OCI-LY7 (cell line): ENCODE measurements at regions not wholly inside any gene's neighbourhood (a gene's known extent, or its start where the extent isn't known, plus 50 kb on each side); places are given as distances from the start of the nearest gene placed in this dataset.
A peak's percentile ranks its signal among the peaks of the same experiment; 100 is the strongest.

ENCODE experiments used
- BruUV-seq: library from RNA; stranded (reverse); fragments of 400-500 nt; replicated peaks from 2 replicates; lab custom pipeline; 2021; lab: Mats Ljungman, UMichigan
- CTCF ChIA-PET: fragments of 300-600 bp; sonication (Branson Sonifier 250); formaldehyde crosslinking; loops from one replicate; lab custom pipeline; 2022; ENCODE audit warnings: antibody characterized with exemption; ENCODE audit not compliant: unreplicated experiment; lab: Charles Lee
- POLR2A ChIA-PET: fragments of 300-600 bp; sonication (Branson Sonifier 250); formaldehyde crosslinking; loops from one replicate; lab custom pipeline; 2022; ENCODE audit warnings: antibody characterized with exemption; lab: Charles Lee
- DNase-seq: peaks from one replicate; pipeline ENCODE4 v3.0.0-alpha.2; 2015; ENCODE audit warnings: low spot score
- H2AFZ ChIP-seq: fragments of 200-600 bp; sonication (generic), shearing (Covaris generic); 2 replicates; pipeline ENCODE4 v1.6.1; 2014; ENCODE audit warnings: mild to moderate bottlenecking, antibody characterized with exemption, low read length, moderate library complexity
- H3K27ac ChIP-seq: fragments of 200-600 bp; sonication (generic); 2 replicates; pipeline ENCODE4 v1.5.1; 2014; ENCODE audit warnings: mixed run types, low read depth, mild to moderate bottlenecking, moderate library complexity, low read length, inconsistent platforms; ENCODE audit not compliant: poor library complexity, severe bottlenecking
- H3K36me3 ChIP-seq: fragments of 200-600 bp; sonication (generic); 2 replicates; pipeline ENCODE4 v1.6.1; 2014; ENCODE audit warnings: mild to moderate bottlenecking, antibody characterized with exemption, low read length, moderate library complexity, mixed read lengths; ENCODE audit not compliant: insufficient read depth
- H3K4me1 ChIP-seq: fragments of 200-600 bp; sonication (generic); 2 replicates; pipeline ENCODE4 v1.5.1; 2014; ENCODE audit warnings: mild to moderate bottlenecking, low read length; ENCODE audit not compliant: insufficient read depth, poor library complexity, severe bottlenecking
- H3K4me2 ChIP-seq: fragments of 200-600 bp; sonication (generic); 2 replicates; pipeline ENCODE4 v1.6.1; 2014; ENCODE audit warnings: mild to moderate bottlenecking, low read length
- H3K4me3 ChIP-seq: fragments of 200-600 bp; sonication (generic); 2 replicates; pipeline ENCODE4 v1.5.1; 2014; ENCODE audit warnings: mild to moderate bottlenecking, low read depth, low read length; ENCODE audit not compliant: poor library complexity, severe bottlenecking
- H3K79me2 ChIP-seq: fragments of 200-600 bp; sonication (generic); 2 replicates; pipeline ENCODE4 v1.6.1; 2016; ENCODE audit warnings: low read depth, mild to moderate bottlenecking, low read length, moderate library complexity, mixed read lengths; ENCODE audit not compliant: insufficient read depth
- H3K9me2 ChIP-seq: fragments of 200-600 bp; sonication (generic); 2 replicates; pipeline ENCODE4 v1.6.1; 2016; ENCODE audit warnings: mild to moderate bottlenecking, low read length, mixed read lengths; ENCODE audit not compliant: insufficient read depth
- H3K9me3 ChIP-seq: fragments of 200-600 bp; sonication (generic); 2 replicates; pipeline ENCODE4 v1.6.1; 2014; ENCODE audit warnings: mild to moderate bottlenecking, mixed run types, low read length, mixed read lengths
- H4K20me1 ChIP-seq: fragments of 200-600 bp; sonication (generic); 2 replicates; pipeline ENCODE4 v1.6.1; 2014; ENCODE audit warnings: mild to moderate bottlenecking, antibody characterized with exemption, low read length, moderate library complexity, mixed read lengths; ENCODE audit not compliant: insufficient read depth
- EZH2phosphoT487 ChIP-seq: fragments of 200-600 bp; sonication (generic); IDR thresholded peaks from 2 replicates; pipeline ENCODE4 v1.6.1; 2018; ENCODE audit warnings: low read depth, borderline replicate concordance, mild to moderate bottlenecking, mixed run types, antibody characterized with exemption, low read length, moderate library complexity, mixed read lengths
- intact Hi-C: fragments of 100-400 bp; cut with micrococcal nuclease; formaldehyde crosslinking; loops from one replicate; pipeline ENCODE4 v1.10.0; 2022; ENCODE audit not compliant: unreplicated experiment
- TF ChIP-seq, protein P1 (sequence below): fragments of 200-600 bp; sonication (generic); conservative IDR thresholded peaks from 2 replicates; pipeline ENCODE4 v1.5.1; 2014; ENCODE audit warnings: mild to moderate bottlenecking, antibody characterized with exemption, low read length, moderate library complexity, mixed read lengths

DNA sequence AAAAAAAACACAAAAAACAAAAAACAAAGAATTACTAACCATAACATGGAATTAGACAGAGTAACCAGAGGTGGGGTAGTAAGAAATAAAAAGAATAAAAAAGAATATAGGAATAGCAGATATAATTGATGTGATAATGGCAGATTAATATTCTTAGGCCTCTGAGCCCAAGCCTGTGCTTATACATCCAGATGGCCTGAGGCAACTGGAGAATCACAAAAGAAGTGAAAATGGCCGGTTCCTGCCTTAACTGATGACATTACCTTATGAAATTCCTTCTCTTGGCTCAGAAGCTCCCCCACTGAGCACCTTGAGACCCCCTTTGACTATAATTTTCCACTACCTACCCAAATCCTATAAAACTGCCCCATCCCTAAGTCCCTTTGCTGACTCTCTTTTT is 95.1 kb upstream of the MSH6 start:
- POLR2A ChIA-PET = interaction anchor here (0.6 to 1.4 kb wide), 5 partner anchors 9 to 26 kb away, joined by 3 to 6 read pairs (median 3); no protein-coding TSS in a partner anchor
- H4K20me1 ChIP-seq = no peaks in the 10 kb centered on the region
- peaks cover 50% of the 10 kb centered on the region for H3K4me1 ChIP-seq
- no peak overlapping the region for H3K4me3 ChIP-seq
- TF ChIP-seq, protein P1, sequence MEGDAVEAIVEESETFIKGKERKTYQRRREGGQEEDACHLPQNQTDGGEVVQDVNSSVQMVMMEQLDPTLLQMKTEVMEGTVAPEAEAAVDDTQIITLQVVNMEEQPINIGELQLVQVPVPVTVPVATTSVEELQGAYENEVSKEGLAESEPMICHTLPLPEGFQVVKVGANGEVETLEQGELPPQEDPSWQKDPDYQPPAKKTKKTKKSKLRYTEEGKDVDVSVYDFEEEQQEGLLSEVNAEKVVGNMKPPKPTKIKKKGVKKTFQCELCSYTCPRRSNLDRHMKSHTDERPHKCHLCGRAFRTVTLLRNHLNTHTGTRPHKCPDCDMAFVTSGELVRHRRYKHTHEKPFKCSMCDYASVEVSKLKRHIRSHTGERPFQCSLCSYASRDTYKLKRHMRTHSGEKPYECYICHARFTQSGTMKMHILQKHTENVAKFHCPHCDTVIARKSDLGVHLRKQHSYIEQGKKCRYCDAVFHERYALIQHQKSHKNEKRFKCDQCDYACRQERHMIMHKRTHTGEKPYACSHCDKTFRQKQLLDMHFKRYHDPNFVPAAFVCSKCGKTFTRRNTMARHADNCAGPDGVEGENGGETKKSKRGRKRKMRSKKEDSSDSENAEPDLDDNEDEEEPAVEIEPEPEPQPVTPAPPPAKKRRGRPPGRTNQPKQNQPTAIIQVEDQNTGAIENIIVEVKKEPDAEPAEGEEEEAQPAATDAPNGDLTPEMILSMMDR = no peak
- TF ChIP-seq EZH2phosphoT487 = no peak
- no peaks in the 10 kb centered on the region for H3K9me2 ChIP-seq
- peak overlapping the region; percentile 97 for H3K27ac ChIP-seq
- peaks cover 10% of the 10 kb centered on the region; the same call in 1 of the 2 replicates for H3K79me2 ChIP-seq
- CTCF ChIA-PET = no interaction called here
- peaks cover 8% of the 10 kb centered on the region; the same call in 1 of the 2 replicates for H3K36me3 ChIP-seq
- no peak overlapping the region for H2AFZ ChIP-seq
- H3K4me2 ChIP-seq = no peak overlapping the region
- intact Hi-C loops = no loop called here
- peak; percentile 46 for DNase-seq
- no TSS peak for BruUV-seq
- peaks cover 19% of the 10 kb centered on the region; the same call in 1 of the 2 replicates for H3K9me3 ChIP-seq

DNA sequence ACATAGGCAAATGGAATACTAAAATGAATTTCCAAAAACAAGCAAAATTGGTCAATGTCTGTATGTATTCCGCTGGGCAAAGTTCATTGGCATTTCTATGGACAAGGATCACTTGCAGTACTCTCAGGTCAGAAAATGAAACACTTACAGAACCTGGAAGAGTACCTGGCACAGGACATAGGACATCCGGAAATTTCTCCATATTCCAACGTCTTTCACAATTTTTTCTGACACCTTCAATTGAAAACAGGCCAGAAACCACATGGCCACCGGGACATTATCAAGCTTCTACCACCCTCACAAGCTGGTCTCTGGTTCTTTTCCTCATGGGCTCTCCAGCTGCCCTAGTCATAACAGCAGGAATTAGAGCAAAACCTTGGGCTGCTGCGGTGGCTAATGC is 96.9 kb upstream of the MSH6 start:
- Histone ChIP-seq H3K4me1 (peaks cover 32% of the 10 kb centered on the region), H3K9me3 (peaks cover 19% of the 10 kb centered on the region; the same call in 1 of the 2 replicates), H3K27ac (no peak overlapping the region), H2AFZ (no peak overlapping the region), H3K36me3 (peaks cover 8% of the 10 kb centered on the region; the same call in 1 of the 2 replicates), H3K79me2 (no peaks in the 10 kb centered on the region), H4K20me1 (no peaks in the 10 kb centered on the region), H3K4me2 (no peak overlapping the region), H3K4me3 (no peak overlapping the region), H3K9me2 (no peaks in the 10 kb centered on the region)
- ChIA-PET POLR2A (interaction anchor here (0.8 to 1.0 kb wide), 3 partner anchors 13 to 17 kb away, joined by 3 to 4 read pairs (median 3); no protein-coding TSS in a partner anchor), CTCF (no interaction called here)
- TF ChIP-seq, protein P1 = no peak
- TF ChIP-seq EZH2phosphoT487 = no peak
- BruUV-seq = no TSS peak
- intact Hi-C loops = no loop called here
- no peak for DNase-seq

DNA sequence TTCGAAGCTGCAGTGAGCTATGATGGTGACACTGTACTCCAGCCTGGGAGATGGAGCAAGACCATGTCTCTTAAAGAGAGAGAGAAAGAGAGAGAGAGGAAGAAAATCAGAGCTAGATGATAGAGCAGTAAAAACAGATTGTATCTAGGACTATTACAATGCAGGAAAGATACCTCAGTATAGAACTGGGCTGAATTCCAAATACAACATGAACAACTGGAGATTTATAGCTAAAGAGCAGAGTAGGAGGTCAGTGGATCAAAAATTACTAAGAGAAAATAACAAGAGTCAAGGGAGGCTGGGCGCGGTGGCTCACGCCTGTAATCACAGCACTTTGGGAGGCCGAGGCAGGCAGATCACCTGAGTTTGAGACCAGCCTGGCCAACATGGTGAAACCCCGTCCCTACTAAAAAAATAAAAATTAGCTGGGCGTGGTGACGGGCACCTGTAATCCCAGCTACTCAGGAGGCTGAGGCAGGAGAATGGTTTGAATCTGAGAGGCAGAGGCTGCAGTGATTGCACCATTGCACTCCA is 100.7 kb upstream of the MSH6 start:
- Histone ChIP-seq H4K20me1 (no peaks in the 10 kb centered on the region), H3K4me1 (no peaks in the 10 kb centered on the region), H3K27ac (no peak overlapping the region), H3K9me2 (no peaks in the 10 kb centered on the region), H2AFZ (no peak overlapping the region), H3K4me2 (no peak overlapping the region), H3K9me3 (peaks cover 5% of the 10 kb centered on the region; the same call in 1 of the 2 replicates), H3K79me2 (no peaks in the 10 kb centered on the region), H3K36me3 (no peaks in the 10 kb centered on the region), H3K4me3 (no peak overlapping the region)
- DNase-seq = no peak
- TF ChIP-seq, protein P1 = no peak
- TF ChIP-seq EZH2phosphoT487 = no peak
- ChIA-PET POLR2A (interaction anchor here (0.7 to 1.5 kb wide), 3 partner anchors 10 to 45 kb away, joined by 3 to 6 read pairs (median 4); no protein-coding TSS in a partner anchor), CTCF (no interaction called here)
- BruUV-seq = no TSS peak
- intact Hi-C loops = no loop called here
